Non-pigmented ciliary epithelial cell (primary cell): ENCODE measurements at regions not wholly inside any gene's neighbourhood (a gene's known extent, or its start where the extent isn't known, plus 50 kb on each side); places are given as distances from the start of the nearest gene placed in this dataset.
"Not testable (repeated sequence)": the region's sequence is repeated elsewhere in the genome, so short reads cannot be mapped to it uniquely, and the experiment has no call there.

Experiments used
- DNase-seq: peaks from one replicate; pipeline ENCODE4 v3.0.0-alpha.2; 2010; ENCODE audit warnings: low read depth

- DNase-seq = no peak
Observed at GRCh38 chr21:14058566-14058965, 152.2 kb downstream of the LIPI start.

GRCh38 chr21:14057841-14058481 is 152.8 kb downstream of the LIPI start:
- DNase-seq = not testable (repeated sequence)

DNA sequence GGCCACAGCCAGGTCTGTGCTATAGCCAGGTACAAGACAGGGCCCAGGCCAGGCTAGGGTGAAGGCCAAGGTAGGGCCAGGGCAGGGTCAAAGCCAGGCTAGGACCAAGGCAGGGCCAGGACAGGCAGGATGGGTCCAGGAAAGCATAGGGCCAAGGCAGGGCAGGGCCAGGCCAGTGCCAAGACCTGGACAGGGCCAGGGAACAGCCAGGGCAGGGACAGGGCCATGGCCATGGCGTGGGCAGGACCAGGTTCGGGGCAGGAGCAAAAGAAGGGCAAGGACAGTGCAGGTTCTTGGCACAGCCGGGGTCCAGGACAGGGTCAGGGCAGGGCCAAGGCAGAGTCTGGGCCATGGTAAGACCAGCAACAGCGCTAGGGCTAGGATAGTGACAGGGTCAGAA is 153.4 kb downstream of the LIPI start:
- no peak for DNase-seq

DNA sequence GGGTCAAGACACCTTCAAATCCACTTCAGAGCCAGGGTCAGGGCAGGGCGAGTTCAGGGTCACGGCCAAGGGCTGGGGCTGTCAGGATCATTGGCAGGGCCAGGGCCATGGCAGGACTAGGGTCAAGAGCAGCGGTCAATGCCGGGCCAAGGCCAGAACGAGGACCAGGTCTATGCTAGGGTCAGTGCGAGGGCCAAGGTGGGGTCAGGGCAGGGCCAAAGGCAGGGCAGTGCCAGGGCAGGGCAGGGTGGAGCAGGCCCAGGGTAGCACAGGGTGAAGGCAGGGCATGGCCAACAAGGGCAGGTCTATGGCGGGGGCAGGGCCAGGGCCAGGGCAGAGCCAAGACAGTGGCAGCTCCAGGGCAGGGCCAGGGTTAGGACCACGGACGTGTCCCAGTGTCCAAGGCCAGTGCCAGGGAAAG is 154.0 kb downstream of the LIPI start:
- DNase-seq = no peak

GRCh38 chr21:14055746-14056515 is 154.8 kb downstream of the LIPI start:
- DNase-seq = not testable (repeated sequence)

- DNase-seq = no peak
Observed at GRCh38 chr21:14054682-14055081, 156.1 kb downstream of the LIPI start.

GRCh38 chr21:14050121-14050520 is 160.6 kb downstream of the LIPI start:
- no peak for DNase-seq

DNA sequence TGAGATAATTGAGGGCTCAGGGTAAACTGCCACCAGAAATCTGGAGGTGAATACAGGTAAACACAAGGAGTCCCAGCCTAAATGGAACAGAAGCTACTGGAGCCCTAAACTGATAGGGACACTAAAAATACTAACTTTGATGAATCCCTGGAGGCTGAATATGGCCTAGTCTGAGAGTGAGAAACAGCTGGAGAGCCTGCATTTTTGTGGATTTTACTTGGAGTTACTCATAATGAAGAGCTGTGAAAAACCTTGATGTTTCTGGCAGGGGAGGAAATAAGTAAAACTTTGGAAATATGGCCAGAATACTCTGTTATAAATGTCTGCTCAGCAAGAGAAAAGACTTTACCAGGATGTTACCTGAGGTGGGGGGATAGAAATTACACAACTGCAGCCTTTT is 164.4 kb downstream of the LIPI start:
- no peak for DNase-seq

DNA sequence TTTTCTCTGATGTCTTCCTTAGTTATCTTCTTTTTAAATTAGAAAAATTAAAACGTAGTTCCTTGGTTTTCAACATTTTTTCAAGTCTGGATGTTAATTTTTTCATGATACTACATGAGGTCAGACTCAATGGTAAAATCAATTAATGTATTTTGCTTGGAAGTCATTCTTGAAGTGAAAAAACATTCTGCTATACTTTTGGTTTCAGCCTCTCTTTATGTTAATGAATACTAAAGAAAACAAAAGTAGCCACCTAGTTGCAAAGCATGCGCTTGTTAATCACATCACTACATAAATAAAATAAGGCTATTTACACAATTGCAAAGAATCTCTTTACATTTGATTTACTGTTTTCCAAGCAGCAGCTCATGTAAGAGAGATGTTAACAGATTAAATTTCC is 170.4 kb downstream of the LIPI start:
- no peak for DNase-seq

GRCh38 chr21:14028619-14029018 is 182.1 kb downstream of the LIPI start:
- not testable (repeated sequence) for DNase-seq

- peak; percentile 71 for DNase-seq
Observed at GRCh38 chr21:14027235-14027869, 183.4 kb downstream of the LIPI start.

GRCh38 chr21:14020108-14020507 is 190.6 kb downstream of the LIPI start:
- DNase-seq = not testable (repeated sequence)

GRCh38 chr21:14015841-14016240 is 194.9 kb downstream of the LIPI start:
- DNase-seq = not testable (repeated sequence)

DNA sequence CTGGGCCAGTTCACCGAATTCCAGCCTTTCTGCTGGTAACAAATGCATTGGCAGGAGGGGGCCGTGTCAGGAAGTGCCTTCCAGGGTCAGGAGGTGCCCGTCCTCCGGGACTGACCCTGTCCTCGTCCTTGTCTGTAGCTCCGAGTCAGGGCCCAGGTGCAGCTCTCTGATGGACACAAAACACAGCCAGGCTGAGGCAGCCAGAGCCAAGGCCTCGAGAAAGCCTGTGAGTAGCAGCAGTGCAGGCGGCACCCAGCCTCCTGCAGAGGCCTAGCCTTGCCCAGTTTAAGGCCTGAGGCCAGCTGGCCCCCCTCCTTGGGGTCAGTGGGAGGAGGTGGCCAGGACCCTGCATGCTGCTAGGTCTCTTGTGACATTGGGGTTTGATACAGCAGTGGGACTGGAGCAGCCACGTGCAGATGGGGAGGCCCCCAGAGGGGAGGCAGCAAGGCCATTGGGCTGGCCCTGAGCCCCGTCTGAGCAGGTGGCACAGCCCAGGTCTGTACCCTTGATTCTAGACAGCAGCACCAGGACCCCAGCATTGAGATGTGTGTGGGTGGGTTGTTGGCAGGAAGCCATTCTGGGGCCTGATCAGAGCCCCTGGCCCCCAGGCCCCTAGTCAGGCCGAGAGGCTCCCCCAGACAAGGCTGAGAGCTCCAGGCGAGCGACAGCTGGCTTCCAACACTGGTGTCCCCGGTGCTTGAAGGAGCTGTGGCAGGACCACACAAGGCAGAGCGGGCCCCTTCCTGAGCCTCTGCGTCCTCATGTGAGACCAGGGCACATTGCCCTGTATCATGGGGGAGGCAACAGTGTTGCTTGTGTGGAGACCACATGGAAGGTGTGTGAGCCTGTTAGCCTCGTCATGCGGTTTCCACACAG is 196.9 kb downstream of the LIPI start:
- not testable (repeated sequence) for DNase-seq

DNA sequence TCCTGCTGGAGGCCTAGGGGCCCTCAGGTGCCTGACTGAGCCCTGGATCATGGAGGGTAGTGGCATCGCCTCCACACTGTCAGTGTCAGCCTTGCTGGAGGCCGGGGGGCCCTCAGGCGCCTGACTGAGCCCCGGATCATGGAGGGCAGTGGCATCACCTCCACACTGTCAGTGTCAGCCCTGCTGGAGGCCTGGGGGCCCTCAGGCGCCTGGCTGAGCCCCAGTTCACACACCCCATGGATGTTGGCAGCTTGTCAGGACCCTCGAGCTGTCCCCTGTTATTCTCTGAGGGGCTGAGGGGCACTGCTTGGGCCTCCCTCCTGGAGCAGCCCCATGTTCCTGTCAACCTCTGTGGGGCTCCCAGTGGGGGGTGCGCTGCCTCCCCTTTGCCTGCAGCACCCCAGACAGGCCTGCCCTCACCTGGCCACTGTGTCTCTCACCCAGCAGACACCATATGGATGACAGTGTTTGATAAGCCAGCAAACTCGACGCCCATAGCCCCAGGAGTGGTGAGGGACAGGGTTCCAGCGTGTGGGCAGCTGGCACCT is 197.6 kb downstream of the LIPI start:
- no peak for DNase-seq

GRCh38 chr21:14012409-14012808 is 198.3 kb downstream of the LIPI start:
- no peak for DNase-seq

GRCh38 chr21:14011751-14012150 is 199.0 kb downstream of the LIPI start:
- not testable (repeated sequence) for DNase-seq

- not testable (repeated sequence) for DNase-seq
Observed at GRCh38 chr21:14011149-14011548, 199.6 kb downstream of the LIPI start.

DNA sequence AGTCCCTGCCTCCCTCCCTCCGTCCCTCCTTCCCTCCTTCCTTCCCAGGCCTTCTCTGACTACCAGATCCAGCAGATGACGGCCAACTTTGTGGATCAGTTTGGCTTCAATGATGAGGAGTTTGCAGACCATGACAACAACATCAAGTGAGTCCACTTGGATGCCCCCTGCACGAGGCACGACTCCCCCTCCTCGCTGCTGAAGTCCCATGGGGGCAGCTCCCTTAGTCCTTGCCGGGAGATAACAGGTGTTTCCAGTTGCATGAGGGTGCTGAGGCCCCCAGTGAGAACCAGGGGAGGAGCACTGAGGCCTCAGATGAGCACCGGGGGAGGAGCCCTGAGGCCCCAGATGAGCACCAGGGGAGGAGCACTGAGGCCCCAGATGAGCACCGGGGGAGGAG is 200.0 kb downstream of the LIPI start:
- DNase-seq = no peak

GRCh38 chr21:14009990-14010389 is 200.8 kb downstream of the LIPI start:
- not testable (repeated sequence) for DNase-seq

GRCh38 chr21:14009238-14009981 is 201.3 kb downstream of the LIPI start:
- not testable (repeated sequence) for DNase-seq
